8988T (cell line): ENCODE measurements at regions not wholly inside any gene's neighbourhood (a gene's known extent, or its start where the extent isn't known, plus 50 kb on each side); places are given as distances from the start of the nearest gene placed in this dataset.

Source experiments
- DNase-seq: peaks from one replicate; pipeline ENCODE4 v3.0.0; 2011

- no peak for DNase-seq
These were observed 54.0 kb upstream of the STMND1 start for GRCh38 chr6:17047889-17048288.

DNA sequence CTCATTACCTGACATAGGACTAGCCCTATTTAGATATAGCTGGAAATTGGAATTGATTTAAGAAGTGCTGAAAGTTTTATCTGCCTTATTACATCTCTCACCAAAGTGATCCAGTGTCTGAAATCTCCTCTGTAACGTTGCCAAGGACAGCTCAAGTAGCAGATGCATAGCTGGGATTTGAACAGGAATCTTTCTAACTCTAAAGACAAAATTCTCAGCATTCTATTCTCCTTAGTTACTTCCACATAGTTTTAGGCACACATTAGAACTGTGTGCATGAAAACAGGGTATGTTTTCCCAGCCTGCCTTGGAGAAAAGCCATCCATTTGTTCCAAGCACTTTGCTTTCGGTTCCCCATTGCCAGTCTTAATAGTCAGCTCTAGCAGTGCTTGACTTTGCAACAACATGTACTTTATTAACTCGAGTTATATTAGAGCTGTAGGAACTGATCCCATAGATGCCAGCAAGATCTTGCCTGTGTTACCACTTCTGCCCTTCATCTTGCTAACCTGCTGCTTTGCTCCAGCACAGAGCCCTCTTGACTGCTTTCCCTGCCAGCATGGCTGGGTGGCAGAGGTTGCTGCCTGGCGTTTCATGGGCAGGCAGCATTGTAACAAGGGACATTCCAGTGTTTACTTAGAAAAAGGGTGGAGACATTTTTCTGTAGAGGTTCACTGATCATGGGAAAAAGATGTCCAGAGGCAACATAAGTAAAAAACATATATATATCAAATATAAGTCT lies 56.1 kb upstream of the STMND1 start:
- no peak for DNase-seq

GRCh38 chr6:17043148-17043522 lies 58.7 kb upstream of the STMND1 start:
- no peak for DNase-seq

- no peak for DNase-seq
These were observed 59.3 kb upstream of the STMND1 start for GRCh38 chr6:17042422-17043147.

DNA sequence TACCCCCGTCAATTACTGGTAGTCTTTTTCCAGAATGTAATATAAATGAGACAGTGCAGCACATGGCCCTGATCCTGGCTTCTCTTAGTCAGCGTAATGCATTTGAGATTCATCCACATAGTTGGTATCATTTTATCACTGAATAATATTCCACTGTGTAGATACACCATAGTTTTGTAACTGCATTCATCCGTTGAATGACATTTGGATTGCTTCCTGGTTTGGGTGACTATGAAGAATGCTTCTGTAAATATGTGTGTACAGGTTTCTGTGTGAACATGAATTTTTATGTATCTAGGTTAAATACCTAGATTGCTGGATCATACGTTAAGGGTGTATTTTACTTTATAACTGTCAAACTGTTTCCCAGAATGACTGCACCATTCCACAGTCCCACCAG lies 62.6 kb upstream of the STMND1 start:
- no peak for DNase-seq

DNA sequence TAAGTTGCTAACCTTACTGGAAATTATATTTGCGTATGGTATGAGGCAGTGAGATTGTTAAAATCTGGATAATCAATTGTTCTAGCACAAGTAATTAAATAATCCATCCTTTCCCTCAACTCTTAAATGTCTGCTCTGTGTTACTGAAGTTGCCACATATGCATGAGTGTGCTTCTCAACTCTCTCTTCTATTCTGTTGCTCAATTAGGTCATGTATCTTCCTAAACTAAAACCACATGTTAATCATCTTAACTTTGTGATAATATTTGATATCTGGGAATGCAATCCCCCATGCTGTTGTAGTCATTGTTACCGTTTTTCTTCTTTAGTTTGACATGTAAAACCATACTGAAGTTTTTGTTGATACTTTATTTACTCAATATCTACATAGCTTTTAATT lies 63.5 kb upstream of the STMND1 start:
- DNase-seq = no peak

GRCh38 chr6:17036065-17036393 lies 65.8 kb upstream of the STMND1 start:
- no peak for DNase-seq

DNA sequence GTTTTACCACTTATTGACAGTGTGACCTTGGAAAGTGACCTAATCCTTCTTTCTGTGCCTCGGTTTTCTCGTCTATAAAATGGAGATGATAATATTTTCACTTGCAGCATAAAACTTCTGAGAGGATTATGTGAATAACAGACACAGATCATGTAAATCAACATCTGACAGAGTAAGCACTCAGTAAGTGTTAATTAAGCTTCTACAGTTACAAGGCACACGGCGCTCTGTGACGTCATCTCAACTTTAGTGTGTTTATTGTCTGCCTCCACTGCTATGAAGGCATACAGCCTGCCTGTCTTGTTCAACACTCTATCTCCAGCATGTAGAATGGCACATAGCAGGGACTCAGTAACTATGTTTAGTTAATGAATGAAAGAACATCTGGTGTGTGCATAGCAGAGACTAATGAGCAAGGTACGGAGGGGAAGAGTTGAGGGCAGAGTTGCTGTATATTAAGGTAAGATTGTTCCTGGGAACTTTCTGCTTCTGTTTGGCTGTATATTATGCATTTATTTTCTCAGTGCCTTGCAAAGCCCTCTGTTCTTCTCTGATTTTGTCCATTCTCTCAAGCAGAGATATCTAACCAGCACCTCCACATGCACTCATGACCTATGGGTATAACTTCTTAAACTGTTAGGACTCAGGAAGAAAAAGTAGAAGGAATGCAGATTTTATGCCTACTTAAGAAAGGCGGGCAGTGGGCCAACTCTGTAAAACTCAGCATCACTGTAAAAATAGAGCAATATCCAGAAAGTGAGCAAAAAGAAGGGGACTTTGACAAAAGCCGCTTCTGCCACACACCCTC lies 66.4 kb upstream of the STMND1 start:
- no peak for DNase-seq

- DNase-seq = no peak
These were observed 68.1 kb upstream of the STMND1 start for GRCh38 chr6:17033746-17034145.

DNA sequence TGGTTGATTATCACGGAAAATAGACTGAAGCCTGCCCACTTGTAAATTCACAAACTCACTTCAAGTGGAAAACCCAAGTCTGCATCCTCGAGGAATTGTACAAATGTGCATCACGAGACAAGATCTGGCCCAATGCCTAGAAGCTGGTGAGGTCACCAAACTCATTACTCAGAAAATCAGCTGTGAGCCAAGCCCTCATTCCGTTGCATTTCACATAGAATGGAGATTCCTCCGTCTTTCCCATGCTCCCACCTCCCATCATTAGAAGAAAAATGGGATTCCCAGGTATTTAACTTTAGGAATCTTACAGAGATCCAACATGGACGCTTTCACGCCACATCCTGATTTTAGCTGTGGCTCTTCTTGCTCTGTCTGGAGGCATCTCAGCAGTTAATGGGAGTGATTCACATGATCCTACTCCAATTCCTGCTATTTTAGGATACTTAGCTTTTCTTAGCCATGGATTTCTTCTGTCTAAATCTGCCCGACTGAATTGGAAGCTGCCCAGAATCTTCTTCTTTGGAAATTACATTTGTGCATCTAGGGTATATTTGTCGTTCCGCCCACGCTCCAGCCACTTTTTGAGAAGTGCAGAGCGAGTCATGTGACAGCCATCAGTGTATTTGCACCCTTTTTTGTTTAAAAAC lies 68.7 kb upstream of the STMND1 start:
- no peak for DNase-seq

- no peak for DNase-seq
These were observed 69.3 kb upstream of the STMND1 start for GRCh38 chr6:17032590-17032987.

GRCh38 chr6:17031961-17032360 lies 69.9 kb upstream of the STMND1 start:
- no peak for DNase-seq

GRCh38 chr6:17027441-17027840 lies 74.4 kb upstream of the STMND1 start:
- DNase-seq = no peak

- no peak for DNase-seq
These were observed 79.2 kb upstream of the STMND1 start for GRCh38 chr6:17022604-17023003.

GRCh38 chr6:17021539-17021889 lies 80.3 kb upstream of the STMND1 start:
- DNase-seq = no peak

DNA sequence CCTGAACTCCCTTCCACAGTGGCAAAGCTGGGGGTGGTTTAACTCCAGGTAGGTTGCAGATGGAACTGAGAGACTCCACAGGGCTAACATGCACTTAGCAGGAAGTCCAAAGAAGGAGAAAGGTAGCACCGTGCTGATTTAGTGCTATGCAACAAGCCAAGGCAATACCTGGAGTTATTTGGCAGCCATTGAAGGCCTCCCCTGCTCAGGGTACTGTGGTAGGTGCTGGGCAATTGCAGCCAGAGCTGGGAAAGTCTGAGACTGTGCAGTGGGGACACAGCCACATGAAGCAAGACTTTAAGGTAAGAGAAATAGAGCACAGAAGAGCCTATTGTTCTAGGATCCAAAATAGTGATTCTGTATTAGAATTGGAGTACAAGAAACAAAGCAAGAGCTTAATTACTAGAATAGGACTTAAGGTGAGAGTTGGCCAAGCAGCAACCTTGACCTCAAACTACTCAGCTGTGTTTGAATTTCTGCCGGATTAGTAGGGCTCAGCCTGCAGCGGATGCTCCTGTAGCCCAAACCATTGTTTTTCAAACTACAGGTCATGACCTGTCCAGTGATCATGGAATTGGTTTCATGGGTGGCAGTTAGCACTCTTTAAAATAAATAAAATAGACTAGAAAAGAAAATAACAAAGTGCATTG lies 80.8 kb upstream of the STMND1 start:
- DNase-seq = no peak

DNA sequence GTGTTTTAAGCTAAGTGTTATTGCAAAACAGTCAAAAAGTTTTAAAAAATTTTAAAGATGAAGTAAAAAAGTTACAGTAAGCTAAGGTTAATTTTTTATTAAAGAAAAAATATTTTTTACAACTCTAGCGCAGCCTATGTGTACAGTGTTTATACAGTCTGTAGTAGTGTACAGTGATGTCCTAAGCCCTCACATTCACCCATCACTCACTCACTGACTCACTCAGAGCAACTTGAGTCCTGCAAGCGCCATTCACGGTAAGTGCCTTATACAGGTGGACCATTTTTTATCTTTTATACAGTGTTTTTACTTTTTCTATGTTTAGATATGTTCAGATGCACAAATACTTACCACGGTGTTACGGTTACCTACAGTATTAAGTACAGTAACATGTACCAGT lies 83.4 kb upstream of the STMND1 start:
- no peak for DNase-seq

GRCh38 chr6:17017416-17017815 lies 84.4 kb upstream of the STMND1 start:
- DNase-seq = no peak

DNA sequence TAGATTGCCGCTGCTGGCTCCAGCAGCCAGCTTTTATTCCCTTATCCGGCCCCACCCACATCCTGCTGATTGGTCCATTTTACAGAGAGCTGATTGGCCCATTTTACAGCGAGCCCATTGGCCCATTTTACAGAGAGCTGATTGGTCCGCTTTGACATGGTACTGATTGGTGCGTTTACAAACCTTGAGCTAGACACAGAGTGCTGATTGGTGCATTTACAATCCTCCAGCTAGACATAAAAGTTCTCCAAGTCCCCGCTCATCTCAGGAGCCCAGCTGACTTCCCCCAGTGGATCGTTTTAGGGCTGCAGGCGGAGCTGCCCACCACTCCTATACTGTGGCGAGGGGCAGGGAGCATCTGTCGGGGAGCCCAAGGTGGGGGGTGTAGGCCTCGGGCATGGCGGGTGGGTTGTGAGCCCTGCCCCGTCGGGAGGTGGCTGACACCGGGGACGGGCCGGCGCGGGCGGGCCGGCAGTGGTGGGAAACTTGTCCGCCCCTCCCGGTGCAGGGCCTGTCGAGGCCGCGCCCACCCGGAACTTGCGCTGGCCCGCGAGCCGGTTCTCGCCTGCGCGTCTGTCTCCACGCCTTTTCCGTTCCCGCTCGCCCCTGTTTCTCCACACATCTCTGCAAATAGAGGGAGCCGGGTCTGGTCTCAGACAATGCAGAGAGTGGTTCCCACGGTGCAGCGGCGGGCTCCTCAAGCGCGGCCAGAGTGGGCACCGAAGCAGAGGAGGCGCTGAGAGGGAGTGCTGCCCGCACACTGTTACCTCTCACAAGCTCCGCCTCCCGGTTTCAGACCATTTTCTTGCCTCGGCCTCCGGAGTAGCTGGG lies 86.1 kb upstream of the STMND1 start:
- DNase-seq = no peak

- DNase-seq = no peak
These were observed 86.7 kb upstream of the STMND1 start for GRCh38 chr6:17015144-17015543.

GRCh38 chr6:17013701-17014100 lies 88.1 kb upstream of the STMND1 start:
- DNase-seq = peak; percentile 37
